ENCODE measurements at regions not wholly inside any gene's neighbourhood (a gene's known extent, or its start where the extent isn't known, plus 50 kb on each side); places are given as distances from the start of the nearest gene placed in this dataset.

DNA sequence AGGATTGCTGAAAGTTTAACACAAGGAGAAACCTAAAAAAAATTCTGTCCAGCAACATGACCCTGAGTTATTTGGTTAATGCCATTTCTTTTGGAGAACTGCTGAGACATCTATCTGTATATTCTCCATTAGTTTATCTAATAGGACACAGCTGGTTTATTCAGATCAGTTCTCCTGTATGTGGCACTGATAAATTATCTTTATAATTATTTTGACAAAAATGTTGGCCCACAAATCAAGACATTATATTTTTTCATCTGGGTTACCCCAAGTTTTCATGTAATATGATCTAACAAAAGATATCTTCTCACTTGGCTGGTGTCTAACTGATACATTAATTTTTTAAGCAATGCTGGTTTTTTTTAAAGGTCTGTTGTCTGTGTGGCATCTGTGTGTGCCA is 231.4 kb downstream of the KLF12 start:
- TF ChIP-seq IRF2 (CRISPR knock-in tag; IDR thresholded peaks at IDR 0.05; ENCODE audit: borderline replicate concordance, low read depth) (no peak), ETV6 (CRISPR knock-in tag; IDR thresholded peaks at IDR 0.05) (no peak), RELA (CRISPR knock-in tag; IDR thresholded peaks at IDR 0.05; ENCODE audit: borderline replicate concordance) (no peak)
- TF ChIP-seq, protein P1, sequence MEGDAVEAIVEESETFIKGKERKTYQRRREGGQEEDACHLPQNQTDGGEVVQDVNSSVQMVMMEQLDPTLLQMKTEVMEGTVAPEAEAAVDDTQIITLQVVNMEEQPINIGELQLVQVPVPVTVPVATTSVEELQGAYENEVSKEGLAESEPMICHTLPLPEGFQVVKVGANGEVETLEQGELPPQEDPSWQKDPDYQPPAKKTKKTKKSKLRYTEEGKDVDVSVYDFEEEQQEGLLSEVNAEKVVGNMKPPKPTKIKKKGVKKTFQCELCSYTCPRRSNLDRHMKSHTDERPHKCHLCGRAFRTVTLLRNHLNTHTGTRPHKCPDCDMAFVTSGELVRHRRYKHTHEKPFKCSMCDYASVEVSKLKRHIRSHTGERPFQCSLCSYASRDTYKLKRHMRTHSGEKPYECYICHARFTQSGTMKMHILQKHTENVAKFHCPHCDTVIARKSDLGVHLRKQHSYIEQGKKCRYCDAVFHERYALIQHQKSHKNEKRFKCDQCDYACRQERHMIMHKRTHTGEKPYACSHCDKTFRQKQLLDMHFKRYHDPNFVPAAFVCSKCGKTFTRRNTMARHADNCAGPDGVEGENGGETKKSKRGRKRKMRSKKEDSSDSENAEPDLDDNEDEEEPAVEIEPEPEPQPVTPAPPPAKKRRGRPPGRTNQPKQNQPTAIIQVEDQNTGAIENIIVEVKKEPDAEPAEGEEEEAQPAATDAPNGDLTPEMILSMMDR (IDR thresholded peaks at IDR 0.05), result no peak
- TF ChIP-seq, protein P2, sequence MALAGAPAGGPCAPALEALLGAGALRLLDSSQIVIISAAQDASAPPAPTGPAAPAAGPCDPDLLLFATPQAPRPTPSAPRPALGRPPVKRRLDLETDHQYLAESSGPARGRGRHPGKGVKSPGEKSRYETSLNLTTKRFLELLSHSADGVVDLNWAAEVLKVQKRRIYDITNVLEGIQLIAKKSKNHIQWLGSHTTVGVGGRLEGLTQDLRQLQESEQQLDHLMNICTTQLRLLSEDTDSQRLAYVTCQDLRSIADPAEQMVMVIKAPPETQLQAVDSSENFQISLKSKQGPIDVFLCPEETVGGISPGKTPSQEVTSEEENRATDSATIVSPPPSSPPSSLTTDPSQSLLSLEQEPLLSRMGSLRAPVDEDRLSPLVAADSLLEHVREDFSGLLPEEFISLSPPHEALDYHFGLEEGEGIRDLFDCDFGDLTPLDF (CRISPR knock-in tag; IDR thresholded peaks at IDR 0.05), result no peak
- TF ChIP-seq, protein P3, sequence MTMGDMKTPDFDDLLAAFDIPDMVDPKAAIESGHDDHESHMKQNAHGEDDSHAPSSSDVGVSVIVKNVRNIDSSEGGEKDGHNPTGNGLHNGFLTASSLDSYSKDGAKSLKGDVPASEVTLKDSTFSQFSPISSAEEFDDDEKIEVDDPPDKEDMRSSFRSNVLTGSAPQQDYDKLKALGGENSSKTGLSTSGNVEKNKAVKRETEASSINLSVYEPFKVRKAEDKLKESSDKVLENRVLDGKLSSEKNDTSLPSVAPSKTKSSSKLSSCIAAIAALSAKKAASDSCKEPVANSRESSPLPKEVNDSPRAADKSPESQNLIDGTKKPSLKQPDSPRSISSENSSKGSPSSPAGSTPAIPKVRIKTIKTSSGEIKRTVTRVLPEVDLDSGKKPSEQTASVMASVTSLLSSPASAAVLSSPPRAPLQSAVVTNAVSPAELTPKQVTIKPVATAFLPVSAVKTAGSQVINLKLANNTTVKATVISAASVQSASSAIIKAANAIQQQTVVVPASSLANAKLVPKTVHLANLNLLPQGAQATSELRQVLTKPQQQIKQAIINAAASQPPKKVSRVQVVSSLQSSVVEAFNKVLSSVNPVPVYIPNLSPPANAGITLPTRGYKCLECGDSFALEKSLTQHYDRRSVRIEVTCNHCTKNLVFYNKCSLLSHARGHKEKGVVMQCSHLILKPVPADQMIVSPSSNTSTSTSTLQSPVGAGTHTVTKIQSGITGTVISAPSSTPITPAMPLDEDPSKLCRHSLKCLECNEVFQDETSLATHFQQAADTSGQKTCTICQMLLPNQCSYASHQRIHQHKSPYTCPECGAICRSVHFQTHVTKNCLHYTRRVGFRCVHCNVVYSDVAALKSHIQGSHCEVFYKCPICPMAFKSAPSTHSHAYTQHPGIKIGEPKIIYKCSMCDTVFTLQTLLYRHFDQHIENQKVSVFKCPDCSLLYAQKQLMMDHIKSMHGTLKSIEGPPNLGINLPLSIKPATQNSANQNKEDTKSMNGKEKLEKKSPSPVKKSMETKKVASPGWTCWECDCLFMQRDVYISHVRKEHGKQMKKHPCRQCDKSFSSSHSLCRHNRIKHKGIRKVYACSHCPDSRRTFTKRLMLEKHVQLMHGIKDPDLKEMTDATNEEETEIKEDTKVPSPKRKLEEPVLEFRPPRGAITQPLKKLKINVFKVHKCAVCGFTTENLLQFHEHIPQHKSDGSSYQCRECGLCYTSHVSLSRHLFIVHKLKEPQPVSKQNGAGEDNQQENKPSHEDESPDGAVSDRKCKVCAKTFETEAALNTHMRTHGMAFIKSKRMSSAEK (CRISPR knock-in tag; IDR thresholded peaks at IDR 0.05; ENCODE audit: borderline replicate concordance), result no peak
- TF ChIP-seq, protein P4, sequence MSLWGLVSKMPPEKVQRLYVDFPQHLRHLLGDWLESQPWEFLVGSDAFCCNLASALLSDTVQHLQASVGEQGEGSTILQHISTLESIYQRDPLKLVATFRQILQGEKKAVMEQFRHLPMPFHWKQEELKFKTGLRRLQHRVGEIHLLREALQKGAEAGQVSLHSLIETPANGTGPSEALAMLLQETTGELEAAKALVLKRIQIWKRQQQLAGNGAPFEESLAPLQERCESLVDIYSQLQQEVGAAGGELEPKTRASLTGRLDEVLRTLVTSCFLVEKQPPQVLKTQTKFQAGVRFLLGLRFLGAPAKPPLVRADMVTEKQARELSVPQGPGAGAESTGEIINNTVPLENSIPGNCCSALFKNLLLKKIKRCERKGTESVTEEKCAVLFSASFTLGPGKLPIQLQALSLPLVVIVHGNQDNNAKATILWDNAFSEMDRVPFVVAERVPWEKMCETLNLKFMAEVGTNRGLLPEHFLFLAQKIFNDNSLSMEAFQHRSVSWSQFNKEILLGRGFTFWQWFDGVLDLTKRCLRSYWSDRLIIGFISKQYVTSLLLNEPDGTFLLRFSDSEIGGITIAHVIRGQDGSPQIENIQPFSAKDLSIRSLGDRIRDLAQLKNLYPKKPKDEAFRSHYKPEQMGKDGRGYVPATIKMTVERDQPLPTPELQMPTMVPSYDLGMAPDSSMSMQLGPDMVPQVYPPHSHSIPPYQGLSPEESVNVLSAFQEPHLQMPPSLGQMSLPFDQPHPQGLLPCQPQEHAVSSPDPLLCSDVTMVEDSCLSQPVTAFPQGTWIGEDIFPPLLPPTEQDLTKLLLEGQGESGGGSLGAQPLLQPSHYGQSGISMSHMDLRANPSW (CRISPR knock-in tag; conservative IDR thresholded peaks at IDR 0.05; ENCODE audit: low read depth), result no peak
- TF ChIP-seq, protein P5, sequence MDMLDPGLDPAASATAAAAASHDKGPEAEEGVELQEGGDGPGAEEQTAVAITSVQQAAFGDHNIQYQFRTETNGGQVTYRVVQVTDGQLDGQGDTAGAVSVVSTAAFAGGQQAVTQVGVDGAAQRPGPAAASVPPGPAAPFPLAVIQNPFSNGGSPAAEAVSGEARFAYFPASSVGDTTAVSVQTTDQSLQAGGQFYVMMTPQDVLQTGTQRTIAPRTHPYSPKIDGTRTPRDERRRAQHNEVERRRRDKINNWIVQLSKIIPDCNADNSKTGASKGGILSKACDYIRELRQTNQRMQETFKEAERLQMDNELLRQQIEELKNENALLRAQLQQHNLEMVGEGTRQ (CRISPR knock-in tag; IDR thresholded peaks at IDR 0.05), result no peak

All from WTC11 (cell line).